Activated CD4-positive, alpha-beta T cell treated with anti-CD3 and anti-CD28 coated beads for 36 hours (primary cell): ENCODE measurements at regions not wholly inside any gene's neighbourhood (a gene's known extent, or its start where the extent isn't known, plus 50 kb on each side); places are given as distances from the start of the nearest gene placed in this dataset.

Experiments
- ATAC-seq: fragments of 200-7000 bp; cut with Tn5 transposase; one replicate; pipeline ENCODE4 v1.10.0; 2021; ENCODE audit warnings: mild to moderate bottlenecking, moderate library complexity
- CTCF ChIA-PET: fragments of 350-600 bp; sonication (Branson Sonifier 250); formaldehyde crosslinking; loops from one replicate; lab custom pipeline; 2021; ENCODE audit warnings: antibody characterized with exemption; lab: Charles Lee
- POLR2A ChIA-PET: fragments of 350-600 bp; sonication (Branson Sonifier 250); formaldehyde crosslinking; loops from one replicate; lab custom pipeline; 2021; ENCODE audit warnings: antibody characterized with exemption, inconsistent platforms; lab: Charles Lee
- DNase-seq: peaks from one replicate; pipeline ENCODE4 v3.0.0-alpha.2; 2020
- H3K27ac Mint-ChIP-seq: one replicate; pipeline ENCODE4 v1.8.0; 2021; ENCODE audit warnings: mixed read lengths
- H3K27me3 Mint-ChIP-seq: one replicate; pipeline ENCODE4 v1.8.0; 2021; ENCODE audit warnings: mixed read lengths
- H3K36me3 Mint-ChIP-seq: one replicate; pipeline ENCODE4 v1.8.0; 2021; ENCODE audit warnings: low read depth, mixed read lengths
- H3K4me1 Mint-ChIP-seq: one replicate; pipeline ENCODE4 v1.8.0; 2021; ENCODE audit warnings: mixed read lengths
- H3K4me3 Mint-ChIP-seq: one replicate; pipeline ENCODE4 v1.8.0; 2021; ENCODE audit warnings: mild to moderate bottlenecking, moderate library complexity, mixed read lengths
- H3K9me3 Mint-ChIP-seq: one replicate; pipeline ENCODE4 v1.8.0; 2021; ENCODE audit warnings: low read depth, mixed read lengths
- intact Hi-C, 2 experiments: fragments of 100-400 bp; cut with DNase I in 1 of 2; cut with micrococcal nuclease in 1 of 2; formaldehyde crosslinking; loops; one replicate each; pipeline versions ENCODE4 v1.14.2 to v1.15.1; 2022 to 2024; cut with DNase I, micrococcal nuclease

DNA sequence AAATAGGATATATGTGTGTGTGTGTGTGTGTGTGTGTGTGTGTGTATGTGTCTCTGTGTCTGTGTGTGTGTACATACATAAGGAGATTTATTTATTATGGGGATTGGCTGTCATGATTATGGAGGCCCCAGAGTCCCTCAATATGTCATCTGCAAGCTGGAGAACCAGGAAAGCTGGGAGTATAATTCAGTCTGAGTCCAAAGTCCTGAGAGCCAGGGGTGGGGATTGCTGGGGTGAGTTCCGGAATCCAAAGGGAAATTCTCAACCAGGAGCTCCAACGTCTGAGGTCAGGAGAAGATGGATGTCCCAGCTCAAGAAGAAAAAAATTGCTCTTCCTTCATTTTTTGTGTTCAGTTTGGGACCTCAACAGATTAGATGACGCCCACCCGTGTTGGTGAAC is 50.7 kb upstream of the PLPP4 start:
- Mint-ChIP-seq H3K36me3 (no peaks in the 10 kb centered on the region), H3K4me3 (no peak overlapping the region), H3K27me3 (peaks cover 15% of the 10 kb centered on the region), H3K4me1 (no peaks in the 10 kb centered on the region), H3K27ac (no peak overlapping the region), H3K9me3 (no peaks in the 10 kb centered on the region)
- ATAC-seq (no peak), DNase-seq (no peak)
- CTCF ChIA-PET = no interaction called here
- POLR2A ChIA-PET = no interaction called here
- intact Hi-C loops = no loop called here
